HepG2 (cell line): ENCODE measurements at regions not wholly inside any gene's neighbourhood (a gene's known extent, or its start where the extent isn't known, plus 50 kb on each side); places are given as distances from the start of the nearest gene placed in this dataset.

Experiments used
- TCF7L2 ChIP-seq: IDR thresholded peaks from 2 replicates; pipeline ENCODE4 v1.6.1; 2011; ENCODE audit warnings: mild to moderate bottlenecking, low read depth, low read length, moderate library complexity
- ZNF230 ChIP-seq: sonication (generic); formaldehyde crosslinking; IDR thresholded peaks from 2 replicates; pipeline ENCODE4 v1.4.0; 2020; ENCODE audit warnings: mild to moderate bottlenecking, missing genetic modification reagents
- ZSCAN25 ChIP-seq: sonication (generic); formaldehyde crosslinking; IDR thresholded peaks from 2 replicates; pipeline ENCODE4 v1.8.0; 2022; ENCODE audit warnings: mild to moderate bottlenecking, missing genetic modification reagents

DNA sequence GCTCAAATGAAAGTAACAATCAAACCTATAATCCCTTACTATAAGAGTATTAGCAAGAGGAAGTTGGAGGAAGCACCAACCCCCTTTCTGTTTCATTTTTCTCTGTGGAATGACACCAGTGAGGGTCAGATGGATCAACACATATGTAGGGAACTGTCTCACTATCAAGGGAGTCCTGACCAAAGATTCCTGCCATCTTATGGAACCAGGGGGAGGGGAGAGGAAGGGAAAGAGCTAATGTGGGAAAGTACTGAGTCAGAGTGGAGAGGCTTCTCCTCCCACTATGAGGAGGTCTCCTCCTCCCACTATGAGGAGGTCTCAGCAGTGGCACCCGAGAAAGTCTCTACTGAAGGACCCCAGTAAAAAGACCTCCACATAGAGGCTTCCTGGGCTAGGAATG is 73.3 kb upstream of the PCSK1 start:
- no peak for TF ChIP-seq ZNF230 (CRISPR knock-in tag)
- TF ChIP-seq ZSCAN25 (CRISPR knock-in tag) = no peak
- TF ChIP-seq TCF7L2 = no peak
